ENCODE measurements at regions not wholly inside any gene's neighbourhood (a gene's known extent, or its start where the extent isn't known, plus 50 kb on each side); places are given as distances from the start of the nearest gene placed in this dataset.

- TF ChIP-seq BHLHE40 (IDR thresholded peaks at IDR 0.05; ENCODE audit: borderline replicate concordance), result no peak
- no peak for TF ChIP-seq SP1 (IDR thresholded peaks at IDR 0.05)
Measured at GRCh38 chr2:236744281-236744705, 174.7 kb downstream of the ACKR3 start.

All from HEK293T (cell line).